CD14-positive monocyte (primary cell): ENCODE measurements at regions not wholly inside any gene's neighbourhood (a gene's known extent, or its start where the extent isn't known, plus 50 kb on each side); places are given as distances from the start of the nearest gene placed in this dataset.

ENCODE experiments used
- DNase-seq, 3 donors: peaks; one replicate each; pipeline ENCODE4 v3.0.0-alpha.2; 2011 to 2022
- H2AFZ ChIP-seq: 2 replicates; pipeline ENCODE4 v1.6.0; 2012; ENCODE audit warnings: mild to moderate bottlenecking, low read depth, low read length, inconsistent platforms; ENCODE audit not compliant: insufficient read depth, poor library complexity, severe bottlenecking
- H3K27ac ChIP-seq, 2 donors: 1 replicate in 1 of 2; 2 replicates in 1 of 2; pipeline ENCODE4 v1.5.1; 2012 to 2013; ENCODE audit warnings: low read length in 2 of 2, control low read depth in 1 of 2, inconsistent platforms in 1 of 2, low read depth in 1 of 2, mild to moderate bottlenecking in 1 of 2
- H3K27me3 ChIP-seq, 2 donors: one replicate each; pipeline versions ENCODE4 v1.6.0 to v1.6.1; 2011 to 2013; ENCODE audit warnings: low read length in 2 of 2; ENCODE audit not compliant: control insufficient read depth in 2 of 2, insufficient read depth in 2 of 2
- H3K36me3 ChIP-seq, 2 donors: replicated peaks in 1 of 2; 1 replicate in 1 of 2; 2 replicates in 1 of 2; pipeline versions ENCODE4 v1.5.1 to v1.6.1; 2012 to 2013; ENCODE audit warnings: low read length in 2 of 2, control low read depth in 1 of 2, inconsistent platforms in 1 of 2, mild to moderate bottlenecking in 1 of 2; ENCODE audit not compliant: insufficient read depth in 2 of 2, control insufficient read depth in 1 of 2
- H3K4me1 ChIP-seq, 2 donors: 1 replicate in 1 of 2; 2 replicates in 1 of 2; pipeline versions ENCODE4 v1.5.1 to v1.6.1; 2012 to 2013; ENCODE audit warnings: low read length in 2 of 2, control low read depth in 1 of 2, inconsistent platforms in 1 of 2, mild to moderate bottlenecking in 1 of 2, moderate library complexity in 1 of 2; ENCODE audit not compliant: insufficient read depth in 2 of 2, control insufficient read depth in 1 of 2
- H3K4me2 ChIP-seq: replicated peaks from 2 replicates; pipeline ENCODE3; 2012; ENCODE audit warnings: low read length, moderate library complexity, mild to moderate bottlenecking; ENCODE audit not compliant: poor library complexity, severe bottlenecking; ENCODE audit errors: extremely low read depth
- H3K4me3 ChIP-seq, 3 experiments: fragments of 200-600 bp in 1 of 3; sonication (generic) in 1 of 3; replicated peaks in 1 of 3; 1 replicate in 2 of 3; 2 replicates in 1 of 3; pipeline ENCODE4 v1.5.1; 2011 to 2013; ENCODE audit warnings: low read length in 3 of 3, mild to moderate bottlenecking in 3 of 3, control low read depth in 2 of 3, low read depth in 2 of 3, inconsistent platforms in 1 of 3, moderate library complexity in 1 of 3
- H3K79me2 ChIP-seq: 2 replicates; pipeline ENCODE4 v1.6.0; 2012; ENCODE audit warnings: mild to moderate bottlenecking, control low read depth, inconsistent platforms, low read length, moderate library complexity; ENCODE audit not compliant: insufficient read depth
- H3K9ac ChIP-seq: 2 replicates; pipeline ENCODE4 v1.6.0; 2017; ENCODE audit warnings: low read length, mild to moderate bottlenecking; ENCODE audit not compliant: insufficient read depth, poor library complexity, severe bottlenecking
- H3K9me3 ChIP-seq, 2 donors: replicated peaks in 1 of 2; 1 replicate in 1 of 2; 2 replicates in 1 of 2; pipeline versions ENCODE4 v1.5.1 to v1.6.1; 2012 to 2013; ENCODE audit warnings: low read length in 2 of 2, control low read depth in 1 of 2; ENCODE audit not compliant: control insufficient read depth in 1 of 2, insufficient read depth in 1 of 2
- H4K20me1 ChIP-seq: 2 replicates; pipeline ENCODE4 v1.6.0; 2012; ENCODE audit warnings: mild to moderate bottlenecking, low read length, control low read depth, moderate library complexity; ENCODE audit not compliant: insufficient read depth
- H3K27ac Mint-ChIP-seq, 7 donors: one replicate each; pipeline ENCODE4 v1.8.0; 2020; ENCODE audit warnings: mild to moderate bottlenecking in 7 of 7, mixed read lengths in 7 of 7, moderate library complexity in 6 of 7, inconsistent platforms in 2 of 7
- H3K27me3 Mint-ChIP-seq, 3 donors: one replicate each; pipeline ENCODE4 v1.8.0; 2021 to 2022; ENCODE audit warnings: low read depth in 3 of 3, mild to moderate bottlenecking in 3 of 3, mixed read lengths in 3 of 3, moderate library complexity in 3 of 3, inconsistent platforms in 1 of 3
- H3K36me3 Mint-ChIP-seq, 2 donors: one replicate each; pipeline ENCODE4 v1.8.0; 2020; ENCODE audit warnings: mixed read lengths in 2 of 2, inconsistent platforms in 1 of 2, mild to moderate bottlenecking in 1 of 2
- H3K4me1 Mint-ChIP-seq: one replicate; pipeline ENCODE4 v1.8.0; 2020; ENCODE audit warnings: mild to moderate bottlenecking, mixed read lengths
- H3K4me3 Mint-ChIP-seq, 2 donors: one replicate each; pipeline ENCODE4 v1.8.0; 2020; ENCODE audit warnings: mild to moderate bottlenecking in 2 of 2, mixed read lengths in 2 of 2, moderate library complexity in 1 of 2
- H3K9me3 Mint-ChIP-seq, 7 donors: one replicate each; pipeline ENCODE4 v1.8.0; 2020 to 2022; ENCODE audit warnings: mixed read lengths in 7 of 7, mild to moderate bottlenecking in 6 of 7, moderate library complexity in 6 of 7, inconsistent platforms in 2 of 7
- CTCF ChIP-seq: fragments of 200-600 bp; IDR thresholded peaks from one replicate; pipeline ENCODE4 v1.8.0; 2022; ENCODE audit warnings: antibody characterized with exemption, mild to moderate bottlenecking
- WGBS: methylation state at CpG from one replicate; pipeline ENCODE4 v1.1.5; 2013; ENCODE audit warnings: missing lambda C conversion rate; ENCODE audit not compliant: insufficient coverage; 5-methylcytosine and 5-hydroxymethylcytosine counted together
- intact Hi-C, 2 donors: fragments of 100-400 bp; cut with micrococcal nuclease; formaldehyde crosslinking; loops; one replicate each; pipeline versions ENCODE4 v1.15.0 to v1.15.1; 2023

GRCh38 chr22:49323751-49324415, 503.8 kb downstream of the BRD1 start:
- H3K79me2 ChIP-seq = no peaks in the 10 kb centered on the region
- WGBS = 89% methylated on average over 19 of the region's 20 CpGs
- no peak overlapping the region for H3K9ac ChIP-seq
- TF ChIP-seq CTCF = no peak
- H3K4me2 ChIP-seq = no peak overlapping the region
- no peak overlapping the region for H3K4me3 ChIP-seq
- H3K27ac ChIP-seq = no peak overlapping the region
- H4K20me1 ChIP-seq = no peaks in the 10 kb centered on the region
- peaks cover 4 to 10% (median 9%) of the 10 kb centered on the region in 3 donors for H3K27me3 Mint-ChIP-seq
- intact Hi-C loops = no loop called here
- no peaks in the 10 kb centered on the region for H3K36me3 Mint-ChIP-seq
- H3K9me3 Mint-ChIP-seq = peaks cover 2 to 15% (median 11%) of the 10 kb centered on the region in 7 donors
- H3K4me1 ChIP-seq = no peaks in the 10 kb centered on the region
- H3K4me3 Mint-ChIP-seq = no peak overlapping the region
- no peak overlapping the region for H3K27ac Mint-ChIP-seq
- no peaks in the 10 kb centered on the region for H3K27me3 ChIP-seq
- no peaks in the 10 kb centered on the region for H3K4me1 Mint-ChIP-seq
- no peaks in the 10 kb centered on the region for H3K36me3 ChIP-seq
- DNase-seq = no peak
- no peak overlapping the region for H2AFZ ChIP-seq
- H3K9me3 ChIP-seq = peaks cover 0 to 22% of the 10 kb centered on the region in 2 donors

GRCh38 chr22:49322861-49323622, 504.6 kb downstream of the BRD1 start:
- no peak for TF ChIP-seq CTCF

More at GRCh38 chr22:49322861-49323622, 504.6 kb downstream of the BRD1 start:
- no peaks in the 10 kb centered on the region for H3K4me1 ChIP-seq
- no peak overlapping the region for H3K4me3 Mint-ChIP-seq
- no peak overlapping the region for H3K4me3 ChIP-seq
- no peaks in the 10 kb centered on the region for H3K36me3 ChIP-seq
- no peaks in the 10 kb centered on the region for H4K20me1 ChIP-seq
- H3K27me3 Mint-ChIP-seq = peaks cover 6 to 13% (median 7%) of the 10 kb centered on the region in 3 donors
- H3K9me3 Mint-ChIP-seq = peaks cover 2 to 11% (median 8%) of the 10 kb centered on the region in 7 donors
- no peaks in the 10 kb centered on the region for H3K4me1 Mint-ChIP-seq
- H3K27ac Mint-ChIP-seq = no peak overlapping the region
- no peaks in the 10 kb centered on the region for H3K36me3 Mint-ChIP-seq
- H3K27ac ChIP-seq = no peak overlapping the region
- peaks cover 0 to 14% of the 10 kb centered on the region in 2 donors for H3K9me3 ChIP-seq
- H3K4me2 ChIP-seq = no peak overlapping the region
- no peak overlapping the region for H2AFZ ChIP-seq
- intact Hi-C loops = no loop called here
- H3K27me3 ChIP-seq = no peaks in the 10 kb centered on the region
- DNase-seq = no peak
- 88% methylated on average over 9 of the region's 11 CpGs for WGBS
- H3K79me2 ChIP-seq = no peaks in the 10 kb centered on the region
- no peak overlapping the region for H3K9ac ChIP-seq
